ENCODE measurements at regions not wholly inside any gene's neighbourhood (a gene's known extent, or its start where the extent isn't known, plus 50 kb on each side); places are given as distances from the start of the nearest gene placed in this dataset.

DNA sequence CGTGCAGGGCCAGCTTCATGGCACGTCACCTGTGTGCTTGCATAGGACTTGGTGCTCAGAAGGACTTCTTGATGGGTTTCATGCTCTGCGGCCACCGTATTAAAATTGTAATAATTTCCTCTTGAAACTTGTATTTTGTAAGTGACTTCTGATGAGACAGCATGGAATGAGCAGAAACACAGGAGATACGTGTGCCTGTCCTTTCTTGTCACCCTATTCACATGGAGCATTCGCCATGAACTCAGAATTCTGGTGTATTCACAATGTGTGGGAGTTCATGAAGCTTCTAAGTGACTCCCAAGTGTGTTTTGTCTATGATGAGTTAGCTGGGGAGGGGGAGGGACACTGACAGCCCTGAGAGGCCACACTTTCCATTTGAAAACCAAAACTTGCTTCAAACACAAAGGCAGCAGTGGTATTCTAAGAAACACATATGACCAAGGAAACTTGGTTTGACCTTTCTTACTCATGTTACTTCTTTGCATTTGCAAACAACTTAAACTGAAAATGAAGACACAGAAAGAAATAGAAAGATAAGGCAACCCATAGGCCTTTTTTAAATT lies 92.1 kb upstream of the NEDD9 start (continued):
- TF ChIP-seq, protein P1, sequence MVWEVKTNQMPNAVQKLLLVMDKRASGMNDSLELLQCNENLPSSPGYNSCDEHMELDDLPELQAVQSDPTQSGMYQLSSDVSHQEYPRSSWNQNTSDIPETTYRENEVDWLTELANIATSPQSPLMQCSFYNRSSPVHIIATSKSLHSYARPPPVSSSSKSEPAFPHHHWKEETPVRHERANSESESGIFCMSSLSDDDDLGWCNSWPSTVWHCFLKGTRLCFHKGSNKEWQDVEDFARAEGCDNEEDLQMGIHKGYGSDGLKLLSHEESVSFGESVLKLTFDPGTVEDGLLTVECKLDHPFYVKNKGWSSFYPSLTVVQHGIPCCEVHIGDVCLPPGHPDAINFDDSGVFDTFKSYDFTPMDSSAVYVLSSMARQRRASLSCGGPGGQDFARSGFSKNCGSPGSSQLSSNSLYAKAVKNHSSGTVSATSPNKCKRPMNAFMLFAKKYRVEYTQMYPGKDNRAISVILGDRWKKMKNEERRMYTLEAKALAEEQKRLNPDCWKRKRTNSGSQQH (CRISPR knock-in tag; IDR thresholded peaks at IDR 0.05; ENCODE audit: low read depth) = 0 out of 2 replicates have a peak, but pooled peaks have one; percentile 3
- TF ChIP-seq ZNF567 (CRISPR knock-in tag; IDR thresholded peaks at IDR 0.05; ENCODE audit: borderline replicate concordance) (no peak), CBX2 (IDR thresholded peaks at IDR 0.05; ENCODE audit: low read depth, low read length) (no peak), CBX2 (CRISPR knock-in tag; IDR thresholded peaks at IDR 0.05; ENCODE audit: low read depth) (no peak), CBFB (CRISPR knock-in tag; IDR thresholded peaks at IDR 0.05) (no peak), HOXA3 (CRISPR knock-in tag; IDR thresholded peaks at IDR 0.05) (no peak), ZNF256 (CRISPR knock-in tag; conservative IDR thresholded peaks at IDR 0.05) (no peak), HHEX (CRISPR knock-in tag; IDR thresholded peaks at IDR 0.05) (no peak), PAF1 (CRISPR knock-in tag; IDR thresholded peaks at IDR 0.05) (no peak), SCMH1 (CRISPR knock-in tag; IDR thresholded peaks at IDR 0.05; ENCODE audit: borderline replicate concordance) (no peak), TBX2 (CRISPR knock-in tag; IDR thresholded peaks at IDR 0.05; ENCODE audit: borderline replicate concordance) (peak; percentile 24; the same call in 1 of the 2 replicates), WIZ (CRISPR knock-in tag; IDR thresholded peaks at IDR 0.05) (no peak), ZBTB42 (CRISPR knock-in tag; IDR thresholded peaks at IDR 0.05) (0 out of 2 replicates have a peak, but pooled peaks have one; percentile 0), AGO1 (IDR thresholded peaks at IDR 0.05; ENCODE audit: low read depth, low read length, poor library complexity, severe bottlenecking) (no peak), NR2F6 (IDR thresholded peaks at IDR 0.05) (no peak), NR2F6 (CRISPR knock-in tag; IDR thresholded peaks at IDR 0.05) (no peak)
- TF ChIP-seq, protein P2, sequence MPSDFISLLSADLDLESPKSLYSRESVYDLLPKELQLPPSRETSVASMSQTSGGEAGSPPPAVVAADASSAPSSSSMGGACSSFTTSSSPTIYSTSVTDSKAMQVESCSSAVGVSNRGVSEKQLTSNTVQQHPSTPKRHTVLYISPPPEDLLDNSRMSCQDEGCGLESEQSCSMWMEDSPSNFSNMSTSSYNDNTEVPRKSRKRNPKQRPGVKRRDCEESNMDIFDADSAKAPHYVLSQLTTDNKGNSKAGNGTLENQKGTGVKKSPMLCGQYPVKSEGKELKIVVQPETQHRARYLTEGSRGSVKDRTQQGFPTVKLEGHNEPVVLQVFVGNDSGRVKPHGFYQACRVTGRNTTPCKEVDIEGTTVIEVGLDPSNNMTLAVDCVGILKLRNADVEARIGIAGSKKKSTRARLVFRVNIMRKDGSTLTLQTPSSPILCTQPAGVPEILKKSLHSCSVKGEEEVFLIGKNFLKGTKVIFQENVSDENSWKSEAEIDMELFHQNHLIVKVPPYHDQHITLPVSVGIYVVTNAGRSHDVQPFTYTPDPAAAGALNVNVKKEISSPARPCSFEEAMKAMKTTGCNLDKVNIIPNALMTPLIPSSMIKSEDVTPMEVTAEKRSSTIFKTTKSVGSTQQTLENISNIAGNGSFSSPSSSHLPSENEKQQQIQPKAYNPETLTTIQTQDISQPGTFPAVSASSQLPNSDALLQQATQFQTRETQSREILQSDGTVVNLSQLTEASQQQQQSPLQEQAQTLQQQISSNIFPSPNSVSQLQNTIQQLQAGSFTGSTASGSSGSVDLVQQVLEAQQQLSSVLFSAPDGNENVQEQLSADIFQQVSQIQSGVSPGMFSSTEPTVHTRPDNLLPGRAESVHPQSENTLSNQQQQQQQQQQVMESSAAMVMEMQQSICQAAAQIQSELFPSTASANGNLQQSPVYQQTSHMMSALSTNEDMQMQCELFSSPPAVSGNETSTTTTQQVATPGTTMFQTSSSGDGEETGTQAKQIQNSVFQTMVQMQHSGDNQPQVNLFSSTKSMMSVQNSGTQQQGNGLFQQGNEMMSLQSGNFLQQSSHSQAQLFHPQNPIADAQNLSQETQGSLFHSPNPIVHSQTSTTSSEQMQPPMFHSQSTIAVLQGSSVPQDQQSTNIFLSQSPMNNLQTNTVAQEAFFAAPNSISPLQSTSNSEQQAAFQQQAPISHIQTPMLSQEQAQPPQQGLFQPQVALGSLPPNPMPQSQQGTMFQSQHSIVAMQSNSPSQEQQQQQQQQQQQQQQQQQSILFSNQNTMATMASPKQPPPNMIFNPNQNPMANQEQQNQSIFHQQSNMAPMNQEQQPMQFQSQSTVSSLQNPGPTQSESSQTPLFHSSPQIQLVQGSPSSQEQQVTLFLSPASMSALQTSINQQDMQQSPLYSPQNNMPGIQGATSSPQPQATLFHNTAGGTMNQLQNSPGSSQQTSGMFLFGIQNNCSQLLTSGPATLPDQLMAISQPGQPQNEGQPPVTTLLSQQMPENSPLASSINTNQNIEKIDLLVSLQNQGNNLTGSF (CRISPR knock-in tag; IDR thresholded peaks at IDR 0.05) = no peak
- TF ChIP-seq, protein P3, sequence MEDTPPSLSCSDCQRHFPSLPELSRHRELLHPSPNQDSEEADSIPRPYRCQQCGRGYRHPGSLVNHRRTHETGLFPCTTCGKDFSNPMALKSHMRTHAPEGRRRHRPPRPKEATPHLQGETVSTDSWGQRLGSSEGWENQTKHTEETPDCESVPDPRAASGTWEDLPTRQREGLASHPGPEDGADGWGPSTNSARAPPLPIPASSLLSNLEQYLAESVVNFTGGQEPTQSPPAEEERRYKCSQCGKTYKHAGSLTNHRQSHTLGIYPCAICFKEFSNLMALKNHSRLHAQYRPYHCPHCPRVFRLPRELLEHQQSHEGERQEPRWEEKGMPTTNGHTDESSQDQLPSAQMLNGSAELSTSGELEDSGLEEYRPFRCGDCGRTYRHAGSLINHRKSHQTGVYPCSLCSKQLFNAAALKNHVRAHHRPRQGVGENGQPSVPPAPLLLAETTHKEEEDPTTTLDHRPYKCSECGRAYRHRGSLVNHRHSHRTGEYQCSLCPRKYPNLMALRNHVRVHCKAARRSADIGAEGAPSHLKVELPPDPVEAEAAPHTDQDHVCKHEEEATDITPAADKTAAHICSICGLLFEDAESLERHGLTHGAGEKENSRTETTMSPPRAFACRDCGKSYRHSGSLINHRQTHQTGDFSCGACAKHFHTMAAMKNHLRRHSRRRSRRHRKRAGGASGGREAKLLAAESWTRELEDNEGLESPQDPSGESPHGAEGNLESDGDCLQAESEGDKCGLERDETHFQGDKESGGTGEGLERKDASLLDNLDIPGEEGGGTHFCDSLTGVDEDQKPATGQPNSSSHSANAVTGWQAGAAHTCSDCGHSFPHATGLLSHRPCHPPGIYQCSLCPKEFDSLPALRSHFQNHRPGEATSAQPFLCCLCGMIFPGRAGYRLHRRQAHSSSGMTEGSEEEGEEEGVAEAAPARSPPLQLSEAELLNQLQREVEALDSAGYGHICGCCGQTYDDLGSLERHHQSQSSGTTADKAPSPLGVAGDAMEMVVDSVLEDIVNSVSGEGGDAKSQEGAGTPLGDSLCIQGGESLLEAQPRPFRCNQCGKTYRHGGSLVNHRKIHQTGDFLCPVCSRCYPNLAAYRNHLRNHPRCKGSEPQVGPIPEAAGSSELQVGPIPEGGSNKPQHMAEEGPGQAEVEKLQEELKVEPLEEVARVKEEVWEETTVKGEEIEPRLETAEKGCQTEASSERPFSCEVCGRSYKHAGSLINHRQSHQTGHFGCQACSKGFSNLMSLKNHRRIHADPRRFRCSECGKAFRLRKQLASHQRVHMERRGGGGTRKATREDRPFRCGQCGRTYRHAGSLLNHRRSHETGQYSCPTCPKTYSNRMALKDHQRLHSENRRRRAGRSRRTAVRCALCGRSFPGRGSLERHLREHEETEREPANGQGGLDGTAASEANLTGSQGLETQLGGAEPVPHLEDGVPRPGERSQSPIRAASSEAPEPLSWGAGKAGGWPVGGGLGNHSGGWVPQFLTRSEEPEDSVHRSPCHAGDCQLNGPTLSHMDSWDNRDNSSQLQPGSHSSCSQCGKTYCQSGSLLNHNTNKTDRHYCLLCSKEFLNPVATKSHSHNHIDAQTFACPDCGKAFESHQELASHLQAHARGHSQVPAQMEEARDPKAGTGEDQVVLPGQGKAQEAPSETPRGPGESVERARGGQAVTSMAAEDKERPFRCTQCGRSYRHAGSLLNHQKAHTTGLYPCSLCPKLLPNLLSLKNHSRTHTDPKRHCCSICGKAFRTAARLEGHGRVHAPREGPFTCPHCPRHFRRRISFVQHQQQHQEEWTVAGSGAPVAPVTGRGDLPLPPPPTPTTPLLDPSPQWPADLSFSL (CRISPR knock-in tag; IDR thresholded peaks at IDR 0.05) = no peak

Data from HepG2 (cell line).